Tibial nerve (tissue), 4 donors: ENCODE measurements at regions not wholly inside any gene's neighbourhood (a gene's known extent, or its start where the extent isn't known, plus 50 kb on each side); places are given as distances from the start of the nearest gene placed in this dataset.
A peak's percentile ranks its signal among the peaks of the same experiment; 100 is the strongest.

Experiments used
- DNase-seq, 2 donors: peaks; one replicate each; pipeline ENCODE4 v3.0.0-alpha.2; 2019; ENCODE audit warnings: low spot score in 2 of 2
- H3K27ac ChIP-seq, 4 donors: fragments of 200-600 bp; sonication (generic) in 3 of 4; one replicate each; pipeline ENCODE4 v1.5.1; 2017 to 2019; ENCODE audit warnings: mild to moderate bottlenecking in 1 of 4
- H3K27me3 ChIP-seq, 2 donors: fragments of 200-600 bp; sonication (generic) in 1 of 2; one replicate each; pipeline versions ENCODE4 v1.5.1 to v1.6.0; 2017 to 2019
- H3K36me3 ChIP-seq, 3 donors: fragments of 200-600 bp; sonication (generic); one replicate each; pipeline ENCODE4 v1.5.1; 2018 to 2019
- H3K4me1 ChIP-seq, 4 donors: fragments of 200-600 bp; sonication (generic) in 3 of 4; one replicate each; pipeline ENCODE4 v1.5.1; 2017 to 2019
- H3K4me3 ChIP-seq, 4 donors: fragments of 200-600 bp; sonication (generic) in 3 of 4; one replicate each; pipeline ENCODE4 v1.5.1; 2017 to 2019; ENCODE audit warnings: mild to moderate bottlenecking in 1 of 4, moderate library complexity in 1 of 4
- H3K9me3 ChIP-seq, 4 donors: fragments of 200-600 bp; sonication (generic) in 3 of 4; one replicate each; pipeline ENCODE4 v1.5.1; 2017 to 2019
- EP300 ChIP-seq, 2 donors: sonication (generic); formaldehyde crosslinking; IDR thresholded peaks; one replicate each; pipeline ENCODE4 v1.6.1; 2017; ENCODE audit warnings: antibody characterized with exemption in 2 of 2, mild to moderate bottlenecking in 1 of 2
- POLR2A ChIP-seq, 2 donors: fragments of 450-650 bp; IDR thresholded peaks; one replicate each; pipeline ENCODE4 v1.6.1; 2017; ENCODE audit warnings: antibody characterized with exemption in 2 of 2, mild to moderate bottlenecking in 2 of 2, moderate library complexity in 2 of 2
- WGBS, 2 donors: methylation state at CpG; one replicate each; pipeline ENCODE4 v1.1.5; 2018; 5-methylcytosine and 5-hydroxymethylcytosine counted together

GRCh38 chr12:46430340-46430948 is 57.9 kb upstream of the SLC38A2 start:
- no peak for DNase-seq
- peak overlapping the region in 2 of 4 donors; percentile 36 to 68 for H3K27ac ChIP-seq
- 35 to 44% methylated on average over 2 of the region's 2 CpGs for WGBS, 2 donors
- no peaks in the 10 kb centered on the region for H3K36me3 ChIP-seq
- no peak overlapping the region for H3K4me3 ChIP-seq
- H3K27me3 ChIP-seq, result no peaks in the 10 kb centered on the region
- peaks cover 0 to 27% (median 0%) of the 10 kb centered on the region in 4 donors for H3K4me1 ChIP-seq
- peaks cover 0 to 11% (median 0%) of the 10 kb centered on the region in 4 donors for H3K9me3 ChIP-seq
- TF ChIP-seq POLR2A (IDR thresholded peaks at IDR 0.05) (no peak), EP300 (IDR thresholded peaks at IDR 0.05) (peak in 1 of 2 donors; percentile 87)
